WTC11 (cell line): ENCODE measurements at regions not wholly inside any gene's neighbourhood (a gene's known extent, or its start where the extent isn't known, plus 50 kb on each side); places are given as distances from the start of the nearest gene placed in this dataset.

Experiments used
- ATAC-seq: fragments of 200-7000 bp; cut with Tn5 transposase; 2 replicates; pipeline ENCODE4 v1.10.0; 2021; ENCODE audit warnings: mild to moderate bottlenecking, moderate library complexity
- CTCF ChIA-PET: fragments of 300-600 bp; sonication (Branson Sonifier 250); formaldehyde crosslinking; loops from one replicate; lab custom pipeline; 2021; ENCODE audit warnings: antibody characterized with exemption; lab: Charles Lee
- POLR2A ChIA-PET: fragments of 350-600 bp; sonication (Branson Sonifier 250); formaldehyde crosslinking; loops from one replicate; lab custom pipeline; 2021; ENCODE audit warnings: antibody characterized with exemption; lab: Charles Lee
- DNase-seq: peaks from one replicate; pipeline ENCODE4 v3.0.0; 2021; ENCODE audit warnings: low spot score
- H3K27ac Mint-ChIP-seq: 2 replicates; pipeline ENCODE4 v1.8.0; 2021; ENCODE audit warnings: mixed read lengths
- H3K27me3 Mint-ChIP-seq: 2 replicates; pipeline ENCODE4 v1.8.0; 2021; ENCODE audit warnings: low read depth, mild to moderate bottlenecking, moderate library complexity, mixed read lengths
- H3K36me3 Mint-ChIP-seq: 2 replicates; pipeline ENCODE4 v1.8.0; 2021; ENCODE audit warnings: mixed read lengths
- H3K4me1 Mint-ChIP-seq: 2 replicates; pipeline ENCODE4 v1.8.0; 2022; ENCODE audit warnings: mixed read lengths
- H3K4me3 Mint-ChIP-seq: 2 replicates; pipeline ENCODE4 v1.8.0; 2021; ENCODE audit warnings: mild to moderate bottlenecking, moderate library complexity, mixed read lengths
- H3K9me3 Mint-ChIP-seq: 2 replicates; pipeline ENCODE4 v1.8.0; 2021; ENCODE audit warnings: mixed read lengths
- CBFB ChIP-seq: sonication (generic); formaldehyde crosslinking; IDR thresholded peaks from 2 replicates; pipeline ENCODE4 v1.8.1; 2022; ENCODE audit warnings: mild to moderate bottlenecking, low read depth, missing genetic modification reagents
- EMX1 ChIP-seq: fragments of 250-450 bp; sonication (Bioruptor Pico); IDR thresholded peaks from 2 replicates; pipeline ENCODE4 v1.8.0; 2021; ENCODE audit warnings: mild to moderate bottlenecking
- ERG ChIP-seq: fragments of 250-450 bp; sonication (Bioruptor Pico); IDR thresholded peaks from 2 replicates; pipeline ENCODE4 v1.8.0; 2021; ENCODE audit warnings: mild to moderate bottlenecking
- GTF2I ChIP-seq: fragments of 250-450 bp; sonication (Bioruptor Pico); conservative IDR thresholded peaks from 2 replicates; pipeline ENCODE4 v1.4.0; 2021; ENCODE audit warnings: mild to moderate bottlenecking
- IRF1 ChIP-seq: sonication (generic); formaldehyde crosslinking; IDR thresholded peaks from 2 replicates; pipeline ENCODE4 v1.8.0; 2023; ENCODE audit warnings: missing genetic modification reagents
- KAT7 ChIP-seq: sonication (generic); formaldehyde crosslinking; IDR thresholded peaks from 2 replicates; pipeline ENCODE4 v1.8.1; 2023; ENCODE audit warnings: missing genetic modification reagents, mild to moderate bottlenecking, borderline replicate concordance
- NFE2L1 ChIP-seq: sonication (generic); formaldehyde crosslinking; IDR thresholded peaks from 2 replicates; pipeline ENCODE4 v1.8.1; 2023; ENCODE audit warnings: missing genetic modification reagents
- NFYB ChIP-seq: sonication (generic); formaldehyde crosslinking; conservative IDR thresholded peaks from 2 replicates; pipeline ENCODE4 v1.8.0; 2022; ENCODE audit warnings: low read depth, missing genetic modification reagents
- NR2C2 ChIP-seq: sonication (generic); formaldehyde crosslinking; IDR thresholded peaks from 2 replicates; pipeline ENCODE4 v1.8.0; 2022; ENCODE audit warnings: mild to moderate bottlenecking, missing genetic modification reagents
- RORB ChIP-seq: fragments of 250-450 bp; sonication (Bioruptor Pico); IDR thresholded peaks from 2 replicates; pipeline ENCODE4 v1.9.0; 2021; ENCODE audit warnings: mild to moderate bottlenecking
- SMAD4 ChIP-seq: sonication (generic); formaldehyde crosslinking; IDR thresholded peaks from 2 replicates; pipeline ENCODE4 v1.8.0; 2022; ENCODE audit warnings: mild to moderate bottlenecking, missing genetic modification reagents
- SP1 ChIP-seq: sonication (generic); formaldehyde crosslinking; conservative IDR thresholded peaks from 2 replicates; pipeline ENCODE4 v1.8.1; 2022; ENCODE audit warnings: missing genetic modification reagents
- TCF7 ChIP-seq: sonication (generic); formaldehyde crosslinking; IDR thresholded peaks from 2 replicates; pipeline ENCODE4 v1.8.0; 2022; ENCODE audit warnings: mild to moderate bottlenecking, low read depth, missing genetic modification reagents, moderate library complexity
- TEAD1 ChIP-seq: sonication (generic); formaldehyde crosslinking; IDR thresholded peaks from 2 replicates; pipeline ENCODE4 v1.8.0; 2022; ENCODE audit warnings: mild to moderate bottlenecking, missing genetic modification reagents
- USF2 ChIP-seq: sonication (generic); formaldehyde crosslinking; IDR thresholded peaks from 2 replicates; pipeline ENCODE4 v1.8.1; 2023; ENCODE audit warnings: mild to moderate bottlenecking, missing genetic modification reagents, moderate library complexity
- ZNF219 ChIP-seq: sonication (generic); formaldehyde crosslinking; IDR thresholded peaks from 2 replicates; pipeline ENCODE4 v1.8.0; 2023; ENCODE audit warnings: missing genetic modification reagents, mild to moderate bottlenecking, borderline replicate concordance
- ZNF396 ChIP-seq: fragments of 250-450 bp; sonication (Bioruptor Pico); IDR thresholded peaks from 2 replicates; pipeline ENCODE4 v1.8.0; 2021; ENCODE audit warnings: mild to moderate bottlenecking, moderate library complexity, borderline replicate concordance
- ZNF416 ChIP-seq: fragments of 250-450 bp; sonication (Bioruptor Pico); IDR thresholded peaks from 2 replicates; pipeline ENCODE4 v1.9.0; 2021; ENCODE audit warnings: mild to moderate bottlenecking, inconsistent platforms
- ZNF425 ChIP-seq: fragments of 250-450 bp; sonication (Bioruptor Pico); conservative IDR thresholded peaks from 2 replicates; pipeline ENCODE4 v1.9.0; 2021; ENCODE audit warnings: mild to moderate bottlenecking
- ZNF671 ChIP-seq: fragments of 250-450 bp; sonication (Bioruptor Pico); IDR thresholded peaks from 2 replicates; pipeline ENCODE4 v1.8.0; 2021; ENCODE audit warnings: mild to moderate bottlenecking

GRCh38 chr3:54069961-54070360, 52.4 kb upstream of the CACNA2D3 start (continued):
- TF ChIP-seq USF2 (CRISPR knock-in tag), result no peak
- no peak for TF ChIP-seq NR2C2 (CRISPR knock-in tag)
- no peak for TF ChIP-seq NFYB
- no peak for TF ChIP-seq SP1 (CRISPR knock-in tag)
- TF ChIP-seq EMX1 (CRISPR knock-in tag), result no peak
- no peak for TF ChIP-seq CBFB
- no peak for TF ChIP-seq KAT7 (CRISPR knock-in tag)
- no peak for TF ChIP-seq IRF1 (CRISPR knock-in tag)
- TF ChIP-seq, all 79 proteins: peak for 0

GRCh38 chr3:54067055-54067698, 55.2 kb upstream of the CACNA2D3 start:
- no peak for DNase-seq
- CTCF ChIA-PET, result interaction anchor here (2.4 kb wide), 1 partner anchor 129 kb away, joined by 6 read pairs; no protein-coding TSS in a partner anchor
- H3K36me3 Mint-ChIP-seq, result peaks cover 26% of the 10 kb centered on the region
- no peak overlapping the region for H3K27ac Mint-ChIP-seq
- POLR2A ChIA-PET, result no interaction called here
- H3K9me3 Mint-ChIP-seq, result peaks cover 22% of the 10 kb centered on the region
- H3K4me3 Mint-ChIP-seq, result no peak overlapping the region
- TF ChIP-seq ZNF396 (CRISPR knock-in tag), result no peak
- no peak for TF ChIP-seq ZNF219 (CRISPR knock-in tag)
- no peak for TF ChIP-seq ERG (CRISPR knock-in tag)
- no peak for TF ChIP-seq ZNF671
- no peak for TF ChIP-seq ZNF425 (CRISPR knock-in tag)
- TF ChIP-seq ZNF416 (CRISPR knock-in tag), result no peak
- no peak for TF ChIP-seq NFE2L1 (CRISPR knock-in tag)
- TF ChIP-seq GTF2I (CRISPR knock-in tag), result no peak
- TF ChIP-seq, all 79 proteins: peak for 0
- H3K27me3 Mint-ChIP-seq, result peaks cover 4% of the 10 kb centered on the region
- ATAC-seq, result no peak
- peaks cover 9% of the 10 kb centered on the region for H3K4me1 Mint-ChIP-seq

GRCh38 chr3:54066253-54066652, 56.1 kb upstream of the CACNA2D3 start:
- Mint-ChIP-seq H3K4me1 (0 out of 2 replicates have a peak, but pooled peaks cover 4% of the 10 kb centered on the region), H3K9me3 (peaks cover 21% of the 10 kb centered on the region), H3K4me3 (no peak overlapping the region), H3K36me3 (peaks cover 21% of the 10 kb centered on the region), H3K27me3 (peaks cover 4% of the 10 kb centered on the region), H3K27ac (no peak overlapping the region)
- TF ChIP-seq TEAD1 (CRISPR knock-in tag) (no peak), KAT7 (CRISPR knock-in tag) (no peak), RORB (CRISPR knock-in tag) (no peak), TCF7 (CRISPR knock-in tag) (no peak), SMAD4 (no peak)
- DNase-seq, result no peak
- no peak for ATAC-seq
- ChIA-PET POLR2A (no interaction called here), CTCF (interaction anchor here (2.4 kb wide), 1 partner anchor 128 kb away, joined by 6 read pairs; no protein-coding TSS in a partner anchor)
